ENCODE measurements at regions not wholly inside any gene's neighbourhood (a gene's known extent, or its start where the extent isn't known, plus 50 kb on each side); places are given as distances from the start of the nearest gene placed in this dataset.

- no peak for DNase-seq
Observed at GRCh38 chr12:24554612-24555295, 394.1 kb downstream of the BCAT1 start.

- no peak for DNase-seq
Observed at GRCh38 chr12:24553259-24553658, 395.6 kb downstream of the BCAT1 start.

GRCh38 chr12:24551163-24551786, 397.6 kb downstream of the BCAT1 start:
- DNase-seq, result no peak

GRCh38 chr12:24550609-24551008, 398.3 kb downstream of the BCAT1 start:
- no peak for DNase-seq

- no peak for DNase-seq
Observed at GRCh38 chr12:24546661-24547060, 402.2 kb downstream of the BCAT1 start.

GRCh38 chr12:24546084-24546483, 402.8 kb downstream of the BCAT1 start:
- DNase-seq, result no peak

GRCh38 chr12:24544368-24544767, 404.5 kb downstream of the BCAT1 start:
- DNase-seq, result no peak

- DNase-seq, result no peak
Observed at GRCh38 chr12:24541193-24541871, 407.6 kb downstream of the BCAT1 start.

- DNase-seq, result no peak
Observed at GRCh38 chr12:24539646-24540045, 409.3 kb downstream of the BCAT1 start.

- DNase-seq, result no peak
Observed at GRCh38 chr12:24537083-24537860, 411.6 kb downstream of the BCAT1 start.

GRCh38 chr12:24535334-24536069, 413.4 kb downstream of the BCAT1 start:
- no peak for DNase-seq

GRCh38 chr12:24534622-24535021, 414.3 kb downstream of the BCAT1 start:
- no peak for DNase-seq

- no peak for DNase-seq
Observed at GRCh38 chr12:24533716-24534352, 415.1 kb downstream of the BCAT1 start.

GRCh38 chr12:24530689-24531088, 418.2 kb downstream of the BCAT1 start:
- DNase-seq, result no peak

GRCh38 chr12:24527102-24527501, 421.8 kb downstream of the BCAT1 start:
- no peak for DNase-seq

- no peak for DNase-seq
Observed at GRCh38 chr12:24522736-24523135, 426.2 kb downstream of the BCAT1 start.

GRCh38 chr12:24519759-24520158, 429.1 kb downstream of the BCAT1 start:
- no peak for DNase-seq

GRCh38 chr12:24517000-24517399, 431.9 kb downstream of the BCAT1 start:
- DNase-seq, result no peak

GRCh38 chr12:24510581-24511125, 438.2 kb downstream of the BCAT1 start:
- no peak for DNase-seq

- no peak for DNase-seq
Observed at GRCh38 chr12:24507827-24508226, 441.1 kb downstream of the BCAT1 start.

GRCh38 chr12:24505366-24506015, 443.4 kb downstream of the BCAT1 start:
- DNase-seq, result no peak
